GM23338 (cell line): ENCODE measurements at regions not wholly inside any gene's neighbourhood (a gene's known extent, or its start where the extent isn't known, plus 50 kb on each side); places are given as distances from the start of the nearest gene placed in this dataset.

Experiments
- ATAC-seq: fragments of 200-7000 bp; cut with Tn5 transposase; 3 replicates; pipeline ENCODE4 v1.9.1; 2020
- DNase-seq: peaks from one replicate; pipeline ENCODE4 v3.0.0-alpha.2; 2015; ENCODE audit warnings: low spot score
- H2AFZ ChIP-seq: fragments of 200-600 bp; sonication (generic); 2 replicates; pipeline ENCODE4 v1.8.0; 2016; ENCODE audit warnings: antibody characterized with exemption, mild to moderate bottlenecking, moderate library complexity
- H3F3A ChIP-seq: fragments of 200-600 bp; sonication (generic); replicated peaks from 2 replicates; pipeline ENCODE4 v1.8.0; 2017; ENCODE audit warnings: antibody characterized with exemption, mixed run types, low read depth
- H3K27ac ChIP-seq: fragments of 200-600 bp; sonication (generic); 2 replicates; pipeline ENCODE4 v1.6.1; 2016; ENCODE audit warnings: low read depth
- H3K27me3 ChIP-seq: fragments of 200-600 bp; sonication (generic); 2 replicates; pipeline ENCODE4 v1.8.0; 2016; ENCODE audit warnings: mild to moderate bottlenecking, mixed run types, moderate library complexity; ENCODE audit not compliant: insufficient read depth
- H3K36me3 ChIP-seq: fragments of 200-600 bp; sonication (generic); 2 replicates; pipeline ENCODE4 v1.8.0; 2016; ENCODE audit warnings: mild to moderate bottlenecking; ENCODE audit not compliant: insufficient read depth
- H3K4me1 ChIP-seq: fragments of 200-600 bp; sonication (generic); 2 replicates; pipeline ENCODE4 v1.8.0; 2016; ENCODE audit warnings: mild to moderate bottlenecking, moderate library complexity; ENCODE audit not compliant: insufficient read depth
- H3K4me2 ChIP-seq: fragments of 200-600 bp; sonication (generic); 2 replicates; pipeline ENCODE4 v1.7.1; 2017; ENCODE audit warnings: mixed run types
- H3K4me3 ChIP-seq: fragments of 200-600 bp; sonication (generic); 2 replicates; pipeline ENCODE4 v1.6.1; 2016; ENCODE audit warnings: mixed run types
- H3K79me2 ChIP-seq: fragments of 200-600 bp; sonication (generic); replicated peaks from 2 replicates; pipeline ENCODE4 v1.8.0; 2017; ENCODE audit warnings: mild to moderate bottlenecking; ENCODE audit not compliant: insufficient read depth
- H3K9me2 ChIP-seq: fragments of 200-600 bp; sonication (generic); 2 replicates; pipeline ENCODE4 v1.8.0; 2017; ENCODE audit not compliant: insufficient read depth
- H4K20me1 ChIP-seq: fragments of 200-600 bp; sonication (generic); replicated peaks from 2 replicates; pipeline ENCODE4 v1.8.0; 2017; ENCODE audit warnings: mild to moderate bottlenecking; ENCODE audit not compliant: insufficient read depth
- H3K27ac Mint-ChIP-seq: 2 replicates; pipeline ENCODE4 v1.8.0; 2020; ENCODE audit warnings: inconsistent platforms, mild to moderate bottlenecking, moderate library complexity, mixed read lengths
- H3K27me3 Mint-ChIP-seq: 3 replicates; pipeline ENCODE4 v1.8.0; 2022; ENCODE audit warnings: low read depth, mild to moderate bottlenecking, moderate library complexity, mixed read lengths, inconsistent platforms; ENCODE audit not compliant: insufficient read depth, poor library complexity
- H3K36me3 Mint-ChIP-seq: 3 replicates; pipeline ENCODE4 v1.8.0; 2021; ENCODE audit warnings: low read depth, mild to moderate bottlenecking, inconsistent platforms, moderate library complexity, mixed read lengths
- H3K4me1 Mint-ChIP-seq: 3 replicates; pipeline ENCODE4 v1.8.0; 2020; ENCODE audit warnings: mild to moderate bottlenecking, inconsistent platforms, mixed read lengths
- H3K4me3 Mint-ChIP-seq: 3 replicates; pipeline ENCODE4 v1.8.0; 2021; ENCODE audit warnings: moderate library complexity, mild to moderate bottlenecking, inconsistent platforms, mixed read lengths
- H3K9me3 Mint-ChIP-seq: 3 replicates; pipeline ENCODE4 v1.8.0; 2020; ENCODE audit warnings: moderate library complexity, mild to moderate bottlenecking, inconsistent platforms, mixed read lengths
- CREB1 ChIP-seq: fragments of 250-450 bp; sonication (Bioruptor Pico); IDR thresholded peaks from 2 replicates; pipeline ENCODE4 v1.5.0; 2020; ENCODE audit warnings: low read depth, mild to moderate bottlenecking, moderate library complexity
- EZH2 ChIP-seq: fragments of 200-600 bp; sonication (generic); IDR thresholded peaks from one replicate; pipeline ENCODE4 v1.8.0; 2017; ENCODE audit warnings: antibody characterized with exemption, mild to moderate bottlenecking, low read depth; ENCODE audit not compliant: unreplicated experiment
- EZH2phosphoT487 ChIP-seq: fragments of 200-600 bp; sonication (generic); IDR thresholded peaks from one replicate; pipeline ENCODE4 v1.8.1; 2018; ENCODE audit warnings: antibody characterized with exemption; ENCODE audit not compliant: unreplicated experiment
- JUNB ChIP-seq: IDR thresholded peaks from one replicate; pipeline ENCODE4 v1.6.1; 2016; ENCODE audit warnings: antibody characterized with exemption; ENCODE audit not compliant: unreplicated experiment
- NANOG ChIP-seq: IDR thresholded peaks from 2 replicates; pipeline ENCODE4 v1.6.1; 2016; ENCODE audit warnings: antibody characterized with exemption, borderline replicate concordance
- POLR2AphosphoS5 ChIP-seq: IDR thresholded peaks from 2 replicates; pipeline ENCODE4 v1.6.1; 2016; ENCODE audit warnings: antibody characterized with exemption, low read depth
- REST ChIP-seq: IDR thresholded peaks from one replicate; pipeline ENCODE4 v1.6.1; 2018; ENCODE audit warnings: antibody characterized with exemption; ENCODE audit not compliant: unreplicated experiment
- STAT1 ChIP-seq: IDR thresholded peaks from one replicate; pipeline ENCODE4 v1.6.1; 2016; ENCODE audit warnings: antibody characterized with exemption; ENCODE audit not compliant: unreplicated experiment
- ZNF114 ChIP-seq: fragments of 250-450 bp; sonication (Bioruptor Pico); IDR thresholded peaks from 2 replicates; pipeline ENCODE4 v1.5.0; 2020; ENCODE audit warnings: mild to moderate bottlenecking, moderate library complexity
- ZNF331 ChIP-seq: fragments of 250-450 bp; sonication (Bioruptor Pico); IDR thresholded peaks from 2 replicates; pipeline ENCODE4 v1.5.0; 2020; ENCODE audit warnings: low read depth, mild to moderate bottlenecking, moderate library complexity
- TF ChIP-seq, protein P1 (sequence below): fragments of 250-450 bp; sonication (Bioruptor Pico); IDR thresholded peaks from 2 replicates; pipeline ENCODE4 v1.5.0; 2020; ENCODE audit warnings: mild to moderate bottlenecking, moderate library complexity
- TF ChIP-seq, protein P2 (sequence below): IDR thresholded peaks from 2 replicates; pipeline ENCODE4 v1.6.1; 2016; ENCODE audit warnings: antibody characterized with exemption
- TF ChIP-seq, protein P3 (sequence below), 2 experiments: fragments of 200-600 bp in 1 of 2; sonication (generic) in 1 of 2; conservative IDR thresholded peaks; 2 replicates each; pipeline versions ENCODE4 v1.5.1 to v1.6.1; 2016 to 2017; ENCODE audit warnings: antibody characterized with exemption in 2 of 2, low read depth in 2 of 2, mild to moderate bottlenecking in 2 of 2, moderate library complexity in 1 of 2

- TF ChIP-seq, protein P1, sequence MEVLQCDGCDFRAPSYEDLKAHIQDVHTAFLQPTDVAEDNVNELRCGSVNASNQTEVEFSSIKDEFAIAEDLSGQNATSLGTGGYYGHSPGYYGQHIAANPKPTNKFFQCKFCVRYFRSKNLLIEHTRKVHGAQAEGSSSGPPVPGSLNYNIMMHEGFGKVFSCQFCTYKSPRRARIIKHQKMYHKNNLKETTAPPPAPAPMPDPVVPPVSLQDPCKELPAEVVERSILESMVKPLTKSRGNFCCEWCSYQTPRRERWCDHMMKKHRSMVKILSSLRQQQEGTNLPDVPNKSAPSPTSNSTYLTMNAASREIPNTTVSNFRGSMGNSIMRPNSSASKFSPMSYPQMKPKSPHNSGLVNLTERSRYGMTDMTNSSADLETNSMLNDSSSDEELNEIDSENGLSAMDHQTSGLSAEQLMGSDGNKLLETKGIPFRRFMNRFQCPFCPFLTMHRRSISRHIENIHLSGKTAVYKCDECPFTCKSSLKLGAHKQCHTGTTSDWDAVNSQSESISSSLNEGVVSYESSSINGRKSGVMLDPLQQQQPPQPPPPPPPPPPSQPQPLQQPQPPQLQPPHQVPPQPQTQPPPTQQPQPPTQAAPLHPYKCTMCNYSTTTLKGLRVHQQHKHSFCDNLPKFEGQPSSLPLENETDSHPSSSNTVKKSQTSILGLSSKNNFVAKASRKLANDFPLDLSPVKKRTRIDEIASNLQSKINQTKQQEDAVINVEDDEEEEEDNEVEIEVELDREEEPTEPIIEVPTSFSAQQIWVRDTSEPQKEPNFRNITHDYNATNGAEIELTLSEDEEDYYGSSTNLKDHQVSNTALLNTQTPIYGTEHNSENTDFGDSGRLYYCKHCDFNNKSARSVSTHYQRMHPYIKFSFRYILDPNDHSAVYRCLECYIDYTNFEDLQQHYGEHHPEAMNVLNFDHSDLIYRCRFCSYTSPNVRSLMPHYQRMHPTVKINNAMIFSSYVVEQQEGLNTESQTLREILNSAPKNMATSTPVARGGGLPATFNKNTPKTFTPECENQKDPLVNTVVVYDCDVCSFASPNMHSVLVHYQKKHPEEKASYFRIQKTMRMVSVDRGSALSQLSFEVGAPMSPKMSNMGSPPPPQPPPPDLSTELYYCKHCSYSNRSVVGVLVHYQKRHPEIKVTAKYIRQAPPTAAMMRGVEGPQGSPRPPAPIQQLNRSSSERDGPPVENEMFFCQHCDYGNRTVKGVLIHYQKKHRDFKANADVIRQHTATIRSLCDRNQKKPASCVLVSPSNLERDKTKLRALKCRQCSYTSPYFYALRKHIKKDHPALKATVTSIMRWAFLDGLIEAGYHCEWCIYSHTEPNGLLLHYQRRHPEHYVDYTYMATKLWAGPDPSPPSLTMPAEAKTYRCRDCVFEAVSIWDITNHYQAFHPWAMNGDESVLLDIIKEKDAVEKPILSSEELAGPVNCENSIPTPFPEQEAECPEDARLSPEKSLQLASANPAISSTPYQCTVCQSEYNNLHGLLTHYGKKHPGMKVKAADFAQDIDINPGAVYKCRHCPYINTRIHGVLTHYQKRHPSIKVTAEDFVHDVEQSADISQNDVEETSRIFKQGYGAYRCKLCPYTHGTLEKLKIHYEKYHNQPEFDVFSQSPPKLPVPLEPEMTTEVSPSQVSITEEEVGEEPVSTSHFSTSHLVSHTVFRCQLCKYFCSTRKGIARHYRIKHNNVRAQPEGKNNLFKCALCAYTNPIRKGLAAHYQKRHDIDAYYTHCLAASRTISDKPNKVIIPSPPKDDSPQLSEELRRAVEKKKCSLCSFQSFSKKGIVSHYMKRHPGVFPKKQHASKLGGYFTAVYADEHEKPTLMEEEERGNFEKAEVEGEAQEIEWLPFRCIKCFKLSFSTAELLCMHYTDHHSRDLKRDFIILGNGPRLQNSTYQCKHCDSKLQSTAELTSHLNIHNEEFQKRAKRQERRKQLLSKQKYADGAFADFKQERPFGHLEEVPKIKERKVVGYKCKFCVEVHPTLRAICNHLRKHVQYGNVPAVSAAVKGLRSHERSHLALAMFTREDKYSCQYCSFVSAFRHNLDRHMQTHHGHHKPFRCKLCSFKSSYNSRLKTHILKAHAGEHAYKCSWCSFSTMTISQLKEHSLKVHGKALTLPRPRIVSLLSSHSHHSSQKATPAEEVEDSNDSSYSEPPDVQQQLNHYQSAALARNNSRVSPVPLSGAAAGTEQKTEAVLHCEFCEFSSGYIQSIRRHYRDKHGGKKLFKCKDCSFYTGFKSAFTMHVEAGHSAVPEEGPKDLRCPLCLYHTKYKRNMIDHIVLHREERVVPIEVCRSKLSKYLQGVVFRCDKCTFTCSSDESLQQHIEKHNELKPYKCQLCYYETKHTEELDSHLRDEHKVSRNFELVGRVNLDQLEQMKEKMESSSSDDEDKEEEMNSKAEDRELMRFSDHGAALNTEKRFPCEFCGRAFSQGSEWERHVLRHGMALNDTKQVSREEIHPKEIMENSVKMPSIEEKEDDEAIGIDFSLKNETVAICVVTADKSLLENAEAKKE: no peak
- no peak for TF ChIP-seq EZH2phosphoT487
- no peak for TF ChIP-seq CREB1 (CRISPR knock-in tag)
- no peak for TF ChIP-seq ZNF331 (CRISPR knock-in tag)
- TF ChIP-seq, protein P2, sequence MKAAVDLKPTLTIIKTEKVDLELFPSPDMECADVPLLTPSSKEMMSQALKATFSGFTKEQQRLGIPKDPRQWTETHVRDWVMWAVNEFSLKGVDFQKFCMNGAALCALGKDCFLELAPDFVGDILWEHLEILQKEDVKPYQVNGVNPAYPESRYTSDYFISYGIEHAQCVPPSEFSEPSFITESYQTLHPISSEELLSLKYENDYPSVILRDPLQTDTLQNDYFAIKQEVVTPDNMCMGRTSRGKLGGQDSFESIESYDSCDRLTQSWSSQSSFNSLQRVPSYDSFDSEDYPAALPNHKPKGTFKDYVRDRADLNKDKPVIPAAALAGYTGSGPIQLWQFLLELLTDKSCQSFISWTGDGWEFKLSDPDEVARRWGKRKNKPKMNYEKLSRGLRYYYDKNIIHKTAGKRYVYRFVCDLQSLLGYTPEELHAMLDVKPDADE: no peak
- TF ChIP-seq ZNF114 (CRISPR knock-in tag): no peak
- TF ChIP-seq STAT1: no peak
- TF ChIP-seq, protein P3, sequence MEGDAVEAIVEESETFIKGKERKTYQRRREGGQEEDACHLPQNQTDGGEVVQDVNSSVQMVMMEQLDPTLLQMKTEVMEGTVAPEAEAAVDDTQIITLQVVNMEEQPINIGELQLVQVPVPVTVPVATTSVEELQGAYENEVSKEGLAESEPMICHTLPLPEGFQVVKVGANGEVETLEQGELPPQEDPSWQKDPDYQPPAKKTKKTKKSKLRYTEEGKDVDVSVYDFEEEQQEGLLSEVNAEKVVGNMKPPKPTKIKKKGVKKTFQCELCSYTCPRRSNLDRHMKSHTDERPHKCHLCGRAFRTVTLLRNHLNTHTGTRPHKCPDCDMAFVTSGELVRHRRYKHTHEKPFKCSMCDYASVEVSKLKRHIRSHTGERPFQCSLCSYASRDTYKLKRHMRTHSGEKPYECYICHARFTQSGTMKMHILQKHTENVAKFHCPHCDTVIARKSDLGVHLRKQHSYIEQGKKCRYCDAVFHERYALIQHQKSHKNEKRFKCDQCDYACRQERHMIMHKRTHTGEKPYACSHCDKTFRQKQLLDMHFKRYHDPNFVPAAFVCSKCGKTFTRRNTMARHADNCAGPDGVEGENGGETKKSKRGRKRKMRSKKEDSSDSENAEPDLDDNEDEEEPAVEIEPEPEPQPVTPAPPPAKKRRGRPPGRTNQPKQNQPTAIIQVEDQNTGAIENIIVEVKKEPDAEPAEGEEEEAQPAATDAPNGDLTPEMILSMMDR (conservative IDR thresholded peaks at IDR 0.05; ENCODE audit: low read depth in 2 of 2): no peak
- no peak for TF ChIP-seq POLR2AphosphoS5
- TF ChIP-seq EZH2: no peak
- no peak for TF ChIP-seq JUNB
- no peak for TF ChIP-seq NANOG
- no peak for TF ChIP-seq REST
- Histone ChIP-seq H3K9me2 (no peaks in the 10 kb centered on the region), H3K79me2 (no peaks in the 10 kb centered on the region), H2AFZ (no peak overlapping the region), H4K20me1 (no peaks in the 10 kb centered on the region), H3K4me2 (no peak overlapping the region), H3K36me3 (no peaks in the 10 kb centered on the region), H3F3A (no peaks in the 10 kb centered on the region), H3K4me1 (peaks cover 5% of the 10 kb centered on the region; the same call in 1 of the 2 replicates), H3K4me3 (no peak overlapping the region), H3K27ac (no peak overlapping the region), H3K27me3 (no peaks in the 10 kb centered on the region)
- ATAC-seq (no peak), DNase-seq (no peak)
- H3K4me1 Mint-ChIP-seq: peaks cover 12% of the 10 kb centered on the region
- peaks cover 2% of the 10 kb centered on the region for H3K27me3 Mint-ChIP-seq
- H3K4me3 Mint-ChIP-seq: no peak overlapping the region
- no peaks in the 10 kb centered on the region for H3K36me3 Mint-ChIP-seq
- no peak overlapping the region for H3K27ac Mint-ChIP-seq
- no peaks in the 10 kb centered on the region for H3K9me3 Mint-ChIP-seq
Observed at GRCh38 chr17:45677770-45678169, 106.3 kb upstream of the CRHR1 start.
